ENCODE measurements at regions not wholly inside any gene's neighbourhood (a gene's known extent, or its start where the extent isn't known, plus 50 kb on each side); places are given as distances from the start of the nearest gene placed in this dataset.
A peak's percentile ranks its signal among the peaks of the same experiment; 100 is the strongest.

- DNase-seq = no peak
Observed at GRCh38 chr7:118082506-118082905, 101.5 kb upstream of the LSM8 start.

GRCh38 chr7:118085000-118085399 lies 99.0 kb upstream of the LSM8 start:
- no peak for DNase-seq

- no peak for DNase-seq
Observed at GRCh38 chr7:118087126-118087525, 96.8 kb upstream of the LSM8 start.

GRCh38 chr7:118094044-118094443 lies 89.9 kb upstream of the LSM8 start:
- DNase-seq = no peak

- peak; percentile 35 for DNase-seq
Observed at GRCh38 chr7:118104812-118105441, 79.0 kb upstream of the LSM8 start.

GRCh38 chr7:118109607-118110006 lies 74.4 kb upstream of the LSM8 start:
- DNase-seq = no peak

- no peak for DNase-seq
Observed at GRCh38 chr7:118110178-118110925, 73.6 kb upstream of the LSM8 start.

GRCh38 chr7:118111347-118111746 lies 72.6 kb upstream of the LSM8 start:
- DNase-seq = no peak

- DNase-seq = no peak
Observed at GRCh38 chr7:118114175-118114574, 69.8 kb upstream of the LSM8 start.

- no peak for DNase-seq
Observed at GRCh38 chr7:118129041-118129795, 54.7 kb upstream of the LSM8 start.

- DNase-seq = no peak
Observed at GRCh38 chr7:118132764-118133163, 51.2 kb upstream of the LSM8 start.

Data from tongue (tissue), 1 donor.